ENCODE measurements at regions not wholly inside any gene's neighbourhood (a gene's known extent, or its start where the extent isn't known, plus 50 kb on each side); places are given as distances from the start of the nearest gene placed in this dataset.

GRCh38 chr14:97368049-97368448 lies 570.9 kb downstream of the VRK1 start:
- no peak for DNase-seq

GRCh38 chr14:97368900-97369564 lies 571.9 kb downstream of the VRK1 start:
- DNase-seq, result no peak

- no peak for DNase-seq
Observed at GRCh38 chr14:97369901-97370300, 572.7 kb downstream of the VRK1 start.

GRCh38 chr14:97376310-97376709 lies 579.1 kb downstream of the VRK1 start:
- DNase-seq, result no peak

- DNase-seq, result no peak
Observed at GRCh38 chr14:97377550-97377949, 580.4 kb downstream of the VRK1 start.

GRCh38 chr14:97379091-97379531 lies 581.9 kb downstream of the VRK1 start:
- DNase-seq, result no peak

GRCh38 chr14:97380539-97380941 lies 583.4 kb downstream of the VRK1 start:
- peak in 2 of 4 experiments; percentile 7 to 9 for DNase-seq

GRCh38 chr14:97381309-97381708 lies 584.1 kb downstream of the VRK1 start:
- DNase-seq, result no peak

GRCh38 chr14:97382616-97383226 lies 585.5 kb downstream of the VRK1 start:
- DNase-seq, result no peak

- DNase-seq, result no peak
Observed at GRCh38 chr14:97385727-97386126, 588.5 kb downstream of the VRK1 start.

GRCh38 chr14:97387252-97387874 lies 590.2 kb downstream of the VRK1 start:
- no peak for DNase-seq

- DNase-seq, result no peak
Observed at GRCh38 chr14:97388408-97388807, 591.2 kb downstream of the VRK1 start.

- DNase-seq, result no peak
Observed at GRCh38 chr14:97390096-97390724, 593.0 kb downstream of the VRK1 start.

GRCh38 chr14:97393244-97393643 lies 596.1 kb downstream of the VRK1 start:
- DNase-seq, result no peak

- no peak for DNase-seq
Observed at GRCh38 chr14:97395068-97395467, 597.9 kb downstream of the VRK1 start.

- no peak for DNase-seq
Observed at GRCh38 chr14:97401714-97402113, 604.5 kb downstream of the VRK1 start.

- no peak for DNase-seq
Observed at GRCh38 chr14:97402279-97402678, 605.1 kb downstream of the VRK1 start.

GRCh38 chr14:97407701-97408407 lies 610.7 kb downstream of the VRK1 start:
- DNase-seq, result no peak

GRCh38 chr14:97408503-97408902 lies 611.3 kb downstream of the VRK1 start:
- no peak for DNase-seq

- no peak for DNase-seq
Observed at GRCh38 chr14:97408937-97409815, 612.0 kb downstream of the VRK1 start.

- DNase-seq, result no peak
Observed at GRCh38 chr14:97410667-97411620, 613.8 kb downstream of the VRK1 start.
